HCT116 (cell line): ENCODE measurements at regions not wholly inside any gene's neighbourhood (a gene's known extent, or its start where the extent isn't known, plus 50 kb on each side); places are given as distances from the start of the nearest gene placed in this dataset.

ENCODE experiments used
- ATAC-seq: fragments of 200-7000 bp; cut with Tn5 transposase; 2 replicates; pipeline ENCODE4 v1.9.1; 2020; ENCODE audit warnings: mild to moderate bottlenecking, moderate library complexity
- BruUV-seq: library from RNA; stranded (reverse); fragments of 400-500 nt; replicated peaks from 2 replicates; lab custom pipeline; 2021; lab: Mats Ljungman, UMichigan
- CTCF ChIA-PET: fragments of 300-600 bp; sonication (Branson Sonifier 250); formaldehyde crosslinking; loops from one replicate; lab custom pipeline; 2021; ENCODE audit warnings: antibody characterized with exemption; lab: Charles Lee
- POLR2A ChIA-PET: fragments of 300-600, 350-600 bp; sonication (Branson Sonifier 250); formaldehyde crosslinking; loops from one replicate; lab custom pipeline; 2021; ENCODE audit warnings: antibody characterized with exemption; lab: Charles Lee
- RAD21 ChIA-PET, 2 experiments: fragments of 300-600 bp; sonication (Branson Sonifier 250); formaldehyde crosslinking; loops; one replicate each; lab custom pipeline; 2023; ENCODE audit warnings: low total read pairs in 2 of 2; ENCODE audit not compliant: uncharacterized antibody in 2 of 2, unreplicated experiment in 2 of 2, low non-redundant PET in 1 of 2; lab: Charles Lee
- DNase-seq: peaks from one replicate; pipeline ENCODE4 v3.0.0-alpha.2; 2010; ENCODE audit warnings: low read depth, low spot score
- H2AFZ ChIP-seq: fragments of 200-600 bp; shearing (Covaris generic), sonication (generic); 2 replicates; pipeline ENCODE4 v1.6.1; 2017; ENCODE audit warnings: low read depth, mixed run types, mixed read lengths, antibody characterized with exemption, low read length; ENCODE audit not compliant: poor library complexity, severe bottlenecking
- H3K27ac ChIP-seq: 2 replicates; pipeline ENCODE4 v1.5.1; 2012; ENCODE audit warnings: low read depth, low read length
- H3K27me3 ChIP-seq: fragments of 200-600 bp; sonication (generic); 2 replicates; pipeline ENCODE4 v1.6.1; 2016; ENCODE audit warnings: mixed run types, low read length, mixed read lengths; ENCODE audit not compliant: insufficient read depth
- H3K36me3 ChIP-seq, 2 experiments: fragments of 200-500 bp in 1 of 2; fragments of 200-600 bp in 1 of 2; sonication (Bioruptor generic) in 1 of 2; sonication (generic) in 1 of 2; 2 replicates each; pipeline versions ENCODE4 v1.5.1 to v1.6.1; 2014 to 2016; ENCODE audit warnings: low read length in 2 of 2, inconsistent platforms in 1 of 2, mixed read lengths in 1 of 2, mixed run types in 1 of 2; ENCODE audit not compliant: insufficient read depth in 2 of 2, control insufficient read depth in 1 of 2
- H3K4me1 ChIP-seq, 2 experiments: fragments of 200-600 bp in 1 of 2; sonication (generic) in 1 of 2; 2 replicates each; pipeline versions ENCODE4 v1.5.1 to v1.6.1; 2012 to 2017; ENCODE audit warnings: low read length in 2 of 2, inconsistent platforms in 1 of 2, mild to moderate bottlenecking in 1 of 2, mixed read lengths in 1 of 2, mixed run types in 1 of 2, moderate library complexity in 1 of 2; ENCODE audit not compliant: insufficient read depth in 2 of 2, control insufficient read depth in 1 of 2
- H3K4me2 ChIP-seq: fragments of 200-600 bp; sonication (generic); 2 replicates; pipeline ENCODE4 v1.6.1; 2017; ENCODE audit warnings: mixed run types, low read length, mixed read lengths
- H3K4me3 ChIP-seq, 2 experiments: fragments of 200-600 bp in 1 of 2; sonication (generic) in 1 of 2; replicated peaks in 1 of 2; 2 replicates each; pipeline ENCODE4 v1.5.1; 2011 to 2016; ENCODE audit warnings: low read length in 2 of 2, control low read depth in 1 of 2, low read depth in 1 of 2, mild to moderate bottlenecking in 1 of 2, mixed read lengths in 1 of 2, mixed run types in 1 of 2
- H3K79me2 ChIP-seq: fragments of 200-600 bp; sonication (generic); 2 replicates; pipeline ENCODE4 v1.6.1; 2017; ENCODE audit warnings: mild to moderate bottlenecking, mixed run types, low read length, moderate library complexity, mixed read lengths; ENCODE audit not compliant: insufficient read depth
- H3K9ac ChIP-seq: fragments of 200-600 bp; sonication (generic); 2 replicates; pipeline ENCODE4 v1.6.1; 2016; ENCODE audit warnings: low read length, mixed read lengths
- H3K9me2 ChIP-seq: fragments of 200-600 bp; sonication (generic), shearing (Covaris generic); 2 replicates; pipeline ENCODE4 v1.6.1; 2017; ENCODE audit warnings: mixed run types, mild to moderate bottlenecking, moderate library complexity; ENCODE audit not compliant: insufficient read depth
- H3K9me3 ChIP-seq, 2 experiments: fragments of 200-500 bp in 1 of 2; fragments of 200-600 bp in 1 of 2; sonication (Bioruptor generic) in 1 of 2; sonication (generic) in 1 of 2; 2 replicates each; pipeline ENCODE4 v1.6.1; 2014 to 2017; ENCODE audit warnings: low read length in 2 of 2, mixed read lengths in 2 of 2, inconsistent platforms in 1 of 2, low read depth in 1 of 2, mild to moderate bottlenecking in 1 of 2, mixed run types in 1 of 2, moderate library complexity in 1 of 2; ENCODE audit not compliant: control insufficient read depth in 1 of 2, insufficient read depth in 1 of 2
- H4K20me1 ChIP-seq: fragments of 200-600 bp; sonication (generic), shearing (Covaris generic); 2 replicates; pipeline ENCODE4 v1.6.1; 2017; ENCODE audit warnings: mixed run types, mild to moderate bottlenecking, moderate library complexity; ENCODE audit not compliant: insufficient read depth
- CBX3 ChIP-seq: IDR thresholded peaks from 2 replicates; pipeline ENCODE4 v1.6.1; 2012; ENCODE audit warnings: low read depth
- EGR1 ChIP-seq: IDR thresholded peaks from 2 replicates; pipeline ENCODE4 v1.6.1; 2012; ENCODE audit warnings: low read depth
- ELF1 ChIP-seq: IDR thresholded peaks from 2 replicates; pipeline ENCODE4 v1.6.1; 2012; ENCODE audit warnings: low read depth, borderline replicate concordance
- EZH2phosphoT487 ChIP-seq: fragments of 200-600 bp; IDR thresholded peaks from 2 replicates; pipeline ENCODE4 v1.6.1; 2018; ENCODE audit warnings: antibody characterized with exemption, borderline replicate concordance
- FOSL1 ChIP-seq: IDR thresholded peaks from 2 replicates; pipeline ENCODE4 v1.6.1; 2012; ENCODE audit warnings: low read depth
- POLR2AphosphoS5 ChIP-seq: IDR thresholded peaks from 2 replicates; pipeline ENCODE4 v1.6.1; 2011; ENCODE audit warnings: mild to moderate bottlenecking, low read depth, low read length, moderate library complexity
- RAD21 ChIP-seq: IDR thresholded peaks from 2 replicates; pipeline ENCODE4 v1.6.1; 2012; ENCODE audit warnings: low read depth, mild to moderate bottlenecking
- SIN3A ChIP-seq: IDR thresholded peaks from 2 replicates; pipeline ENCODE4 v1.6.1; 2012; ENCODE audit warnings: low read depth
- SP1 ChIP-seq: IDR thresholded peaks from 2 replicates; pipeline ENCODE4 v1.6.1; 2012; ENCODE audit warnings: low read depth
- TCF7L2 ChIP-seq: IDR thresholded peaks from 2 replicates; pipeline ENCODE4 v1.7.0; 2011; ENCODE audit warnings: borderline replicate concordance, inconsistent platforms; ENCODE audit not compliant: insufficient read depth, insufficient read length; ENCODE audit errors: extremely low read depth
- YY1 ChIP-seq: IDR thresholded peaks from 2 replicates; pipeline ENCODE4 v1.6.1; 2011; ENCODE audit warnings: low read length, low read depth, moderate library complexity, mild to moderate bottlenecking; ENCODE audit not compliant: insufficient replicate concordance; ENCODE audit errors: extremely low read depth
- intact Hi-C: fragments of 100-400 bp; cut with micrococcal nuclease; formaldehyde crosslinking; loops from 2 replicates; pipeline ENCODE4 v1.10.0; 2022
- TF ChIP-seq, protein P1 (sequence below): IDR thresholded peaks from 2 replicates; pipeline ENCODE4 v1.6.1; 2012
- TF ChIP-seq, protein P2 (sequence below), 3 experiments: fragments of 200-600 bp in 1 of 3; sonication (generic) in 1 of 3; IDR thresholded peaks in 2 of 3; conservative IDR thresholded peaks in 1 of 3; 2 replicates each; pipeline ENCODE4 v1.5.1; 2012 to 2017; ENCODE audit warnings: low read depth in 2 of 3, low read length in 2 of 3, antibody characterized with exemption in 1 of 3, borderline replicate concordance in 1 of 3, control low read depth in 1 of 3, mild to moderate bottlenecking in 1 of 3, mixed read lengths in 1 of 3, mixed run types in 1 of 3, moderate library complexity in 1 of 3; ENCODE audit not compliant: insufficient read depth in 1 of 3
- TF ChIP-seq, protein P3 (sequence below): IDR thresholded peaks from 2 replicates; pipeline ENCODE4 v1.6.1; 2012

DNA sequence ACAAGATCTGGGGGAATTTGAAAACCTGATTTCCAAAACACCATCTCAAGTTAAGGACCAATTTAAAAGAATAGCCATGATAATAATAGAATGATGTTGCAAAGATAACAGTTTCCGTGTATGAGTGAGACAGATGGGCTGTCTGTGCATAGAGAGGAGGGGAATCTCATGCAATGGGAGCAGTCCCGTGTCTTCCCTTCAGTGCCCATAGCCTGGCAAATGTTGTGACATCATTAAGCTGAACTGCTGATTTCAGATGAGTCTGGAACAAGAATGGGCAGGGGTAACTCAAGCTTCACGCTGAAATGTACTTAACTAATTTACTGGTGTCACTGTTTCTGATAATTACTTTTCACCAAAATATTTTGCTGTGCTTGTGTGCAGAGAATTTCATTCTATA, 454.0 kb downstream of the FOXG1 start:
- H3K9me2 ChIP-seq, result no peaks in the 10 kb centered on the region
- no peaks in the 10 kb centered on the region for H4K20me1 ChIP-seq
- H2AFZ ChIP-seq, result no peak overlapping the region
- H3K9me3 ChIP-seq, result peaks cover 7 to 50% of the 10 kb centered on the region in 2 experiments; a peak in 2 of 4 replicates
- DNase-seq, result no peak
- H3K27ac ChIP-seq, result no peak overlapping the region
- CTCF ChIA-PET, result no interaction called here
- no TSS peak for BruUV-seq
- POLR2A ChIA-PET, result no interaction called here
- intact Hi-C loops, result no loop called here
- H3K4me1 ChIP-seq, result no peaks in the 10 kb centered on the region
- H3K4me3 ChIP-seq, result no peak overlapping the region
- H3K36me3 ChIP-seq, result no peaks in the 10 kb centered on the region
- TF ChIP-seq ELF1 (no peak), YY1 (no peak), RAD21 (no peak), EZH2phosphoT487 (no peak), SIN3A (no peak), SP1 (no peak), EGR1 (no peak), TCF7L2 (no peak), CBX3 (no peak), FOSL1 (no peak), POLR2AphosphoS5 (no peak)
- TF ChIP-seq, protein P1, sequence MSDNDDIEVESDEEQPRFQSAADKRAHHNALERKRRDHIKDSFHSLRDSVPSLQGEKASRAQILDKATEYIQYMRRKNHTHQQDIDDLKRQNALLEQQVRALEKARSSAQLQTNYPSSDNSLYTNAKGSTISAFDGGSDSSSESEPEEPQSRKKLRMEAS, result no peak
- TF ChIP-seq, protein P2, sequence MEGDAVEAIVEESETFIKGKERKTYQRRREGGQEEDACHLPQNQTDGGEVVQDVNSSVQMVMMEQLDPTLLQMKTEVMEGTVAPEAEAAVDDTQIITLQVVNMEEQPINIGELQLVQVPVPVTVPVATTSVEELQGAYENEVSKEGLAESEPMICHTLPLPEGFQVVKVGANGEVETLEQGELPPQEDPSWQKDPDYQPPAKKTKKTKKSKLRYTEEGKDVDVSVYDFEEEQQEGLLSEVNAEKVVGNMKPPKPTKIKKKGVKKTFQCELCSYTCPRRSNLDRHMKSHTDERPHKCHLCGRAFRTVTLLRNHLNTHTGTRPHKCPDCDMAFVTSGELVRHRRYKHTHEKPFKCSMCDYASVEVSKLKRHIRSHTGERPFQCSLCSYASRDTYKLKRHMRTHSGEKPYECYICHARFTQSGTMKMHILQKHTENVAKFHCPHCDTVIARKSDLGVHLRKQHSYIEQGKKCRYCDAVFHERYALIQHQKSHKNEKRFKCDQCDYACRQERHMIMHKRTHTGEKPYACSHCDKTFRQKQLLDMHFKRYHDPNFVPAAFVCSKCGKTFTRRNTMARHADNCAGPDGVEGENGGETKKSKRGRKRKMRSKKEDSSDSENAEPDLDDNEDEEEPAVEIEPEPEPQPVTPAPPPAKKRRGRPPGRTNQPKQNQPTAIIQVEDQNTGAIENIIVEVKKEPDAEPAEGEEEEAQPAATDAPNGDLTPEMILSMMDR (IDR thresholded peaks at IDR 0.05 in 2 of 3, conservative IDR thresholded peaks at IDR 0.05 in 1 of 3; ENCODE audit: borderline replicate concordance in 1 of 3, insufficient read depth in 1 of 3, low read depth in 2 of 3, low read length in 2 of 3), result no peak
- TF ChIP-seq, protein P3, sequence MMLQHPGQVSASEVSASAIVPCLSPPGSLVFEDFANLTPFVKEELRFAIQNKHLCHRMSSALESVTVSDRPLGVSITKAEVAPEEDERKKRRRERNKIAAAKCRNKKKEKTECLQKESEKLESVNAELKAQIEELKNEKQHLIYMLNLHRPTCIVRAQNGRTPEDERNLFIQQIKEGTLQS, result no peak
- RAD21 ChIA-PET, result no interaction called here
- no peak overlapping the region for H3K4me2 ChIP-seq
- no peaks in the 10 kb centered on the region for H3K27me3 ChIP-seq
- no peak overlapping the region for H3K9ac ChIP-seq
- no peak for ATAC-seq
- no peaks in the 10 kb centered on the region for H3K79me2 ChIP-seq
